ENCODE measurements at regions not wholly inside any gene's neighbourhood (a gene's known extent, or its start where the extent isn't known, plus 50 kb on each side); places are given as distances from the start of the nearest gene placed in this dataset.
"Not testable (repeated sequence)": the region's sequence is repeated elsewhere in the genome, so short reads cannot be mapped to it uniquely, and the experiment has no call there.

- no peak for DNase-seq
Measured at GRCh38 chr2:43010438-43011157, 215.8 kb downstream of the ZFP36L2 start.

GRCh38 chr2:43009448-43009847, 217.0 kb downstream of the ZFP36L2 start:
- no peak for DNase-seq

- DNase-seq, result no peak
Measured at GRCh38 chr2:43008388-43008787, 216.0 kb upstream of the HAAO start.

- no peak for DNase-seq
Measured at GRCh38 chr2:43007901-43008300, 215.5 kb upstream of the HAAO start.

- DNase-seq, result no peak
Measured at GRCh38 chr2:43006834-43007543, 214.6 kb upstream of the HAAO start.

GRCh38 chr2:43005975-43006833, 213.8 kb upstream of the HAAO start:
- DNase-seq, result no peak

- no peak for DNase-seq
Measured at GRCh38 chr2:43005245-43005974, 213.0 kb upstream of the HAAO start.

GRCh38 chr2:43004879-43005244, 212.5 kb upstream of the HAAO start:
- no peak for DNase-seq

GRCh38 chr2:43004126-43004865, 211.9 kb upstream of the HAAO start:
- not testable (repeated sequence) for DNase-seq

GRCh38 chr2:43003702-43004101, 211.3 kb upstream of the HAAO start:
- no peak for DNase-seq

GRCh38 chr2:43001787-43002468, 209.5 kb upstream of the HAAO start:
- DNase-seq, result no peak

GRCh38 chr2:43001055-43001378, 208.6 kb upstream of the HAAO start:
- DNase-seq, result no peak

- no peak for DNase-seq
Measured at GRCh38 chr2:43000242-43001054, 208.1 kb upstream of the HAAO start.

GRCh38 chr2:42999856-43000241, 207.5 kb upstream of the HAAO start:
- no peak for DNase-seq

GRCh38 chr2:42999391-42999841, 207.0 kb upstream of the HAAO start:
- no peak for DNase-seq

- no peak for DNase-seq
Measured at GRCh38 chr2:42998721-42999120, 206.3 kb upstream of the HAAO start.

- no peak for DNase-seq
Measured at GRCh38 chr2:42996528-42996927, 204.1 kb upstream of the HAAO start.

GRCh38 chr2:42995752-42996422, 203.5 kb upstream of the HAAO start:
- DNase-seq, result no peak

GRCh38 chr2:42989283-42990081, 197.1 kb upstream of the HAAO start:
- not testable (repeated sequence) for DNase-seq
